ENCODE measurements at regions not wholly inside any gene's neighbourhood (a gene's known extent, or its start where the extent isn't known, plus 50 kb on each side); places are given as distances from the start of the nearest gene placed in this dataset.
"Not testable (repeated sequence)": the region's sequence is repeated elsewhere in the genome, so short reads cannot be mapped to it uniquely, and the experiment has no call there.

DNA sequence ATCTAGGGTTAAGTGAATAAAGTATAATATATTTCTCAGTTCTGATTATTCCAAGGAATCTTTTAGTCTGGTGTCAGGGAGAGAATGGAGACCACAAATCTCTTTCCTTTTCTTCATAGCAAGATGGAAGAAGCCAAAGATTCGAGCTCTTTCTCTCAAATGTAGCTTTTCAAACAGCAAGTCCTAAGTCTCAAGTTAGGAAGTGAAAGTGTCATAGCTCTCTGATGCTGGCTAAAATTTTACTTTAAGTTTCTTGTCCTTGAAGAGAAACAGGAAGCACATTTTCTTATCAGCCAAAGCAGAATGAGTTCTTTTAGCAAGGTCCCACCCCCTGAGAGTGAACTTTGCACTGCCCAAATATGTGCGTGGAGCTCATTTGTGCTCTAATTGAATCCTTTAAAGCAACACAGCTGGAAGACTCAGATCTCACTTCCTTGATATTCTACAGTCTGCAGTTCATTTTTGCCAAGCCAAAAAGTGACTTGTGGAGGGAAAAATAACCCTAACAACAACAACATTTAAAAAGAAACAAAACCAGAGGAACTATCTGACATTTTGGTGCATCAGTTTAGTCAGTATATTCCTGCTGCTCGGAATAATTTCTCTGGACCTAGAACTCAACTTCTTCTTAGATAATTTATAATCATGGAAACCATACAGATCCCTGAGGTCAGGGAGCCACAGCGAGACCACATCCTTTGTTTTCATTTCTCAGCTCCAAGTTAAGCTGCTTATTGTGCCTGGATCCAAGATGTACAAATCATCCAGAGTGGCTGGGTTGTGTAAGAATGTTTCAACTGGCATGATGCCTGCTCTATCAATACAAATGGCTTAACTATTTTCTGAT, 238.7 kb upstream of the P2RY1 start:
- 24 to 31% methylated on average over 4 of the region's 4 CpGs for WGBS, 2 donors
- Histone ChIP-seq H3K9me3 (no peaks in the 10 kb centered on the region), H3K27me3 (no peaks in the 10 kb centered on the region), H3K36me3 (no peaks in the 10 kb centered on the region), H3K4me1 (peaks cover 0 to 8% (median 7%) of the 10 kb centered on the region in 3 donors), H3K27ac (peak overlapping the region; percentile 12 to 63 (median 42)), H3K4me3 (peak overlapping the region in 1 of 4 donors; percentile 1)
- TF ChIP-seq, protein P1, sequence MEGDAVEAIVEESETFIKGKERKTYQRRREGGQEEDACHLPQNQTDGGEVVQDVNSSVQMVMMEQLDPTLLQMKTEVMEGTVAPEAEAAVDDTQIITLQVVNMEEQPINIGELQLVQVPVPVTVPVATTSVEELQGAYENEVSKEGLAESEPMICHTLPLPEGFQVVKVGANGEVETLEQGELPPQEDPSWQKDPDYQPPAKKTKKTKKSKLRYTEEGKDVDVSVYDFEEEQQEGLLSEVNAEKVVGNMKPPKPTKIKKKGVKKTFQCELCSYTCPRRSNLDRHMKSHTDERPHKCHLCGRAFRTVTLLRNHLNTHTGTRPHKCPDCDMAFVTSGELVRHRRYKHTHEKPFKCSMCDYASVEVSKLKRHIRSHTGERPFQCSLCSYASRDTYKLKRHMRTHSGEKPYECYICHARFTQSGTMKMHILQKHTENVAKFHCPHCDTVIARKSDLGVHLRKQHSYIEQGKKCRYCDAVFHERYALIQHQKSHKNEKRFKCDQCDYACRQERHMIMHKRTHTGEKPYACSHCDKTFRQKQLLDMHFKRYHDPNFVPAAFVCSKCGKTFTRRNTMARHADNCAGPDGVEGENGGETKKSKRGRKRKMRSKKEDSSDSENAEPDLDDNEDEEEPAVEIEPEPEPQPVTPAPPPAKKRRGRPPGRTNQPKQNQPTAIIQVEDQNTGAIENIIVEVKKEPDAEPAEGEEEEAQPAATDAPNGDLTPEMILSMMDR (IDR thresholded peaks at IDR 0.05) = no peak
- DNase-seq = peak in 4 of 6 donors; percentile 14 to 29 (median 23)
- peak; percentile 47 for FAIRE-seq
- intact Hi-C loops (cut with DNase I) = no loop called here
- peak; percentile 75 to 91 (median 87) for ATAC-seq

DNA sequence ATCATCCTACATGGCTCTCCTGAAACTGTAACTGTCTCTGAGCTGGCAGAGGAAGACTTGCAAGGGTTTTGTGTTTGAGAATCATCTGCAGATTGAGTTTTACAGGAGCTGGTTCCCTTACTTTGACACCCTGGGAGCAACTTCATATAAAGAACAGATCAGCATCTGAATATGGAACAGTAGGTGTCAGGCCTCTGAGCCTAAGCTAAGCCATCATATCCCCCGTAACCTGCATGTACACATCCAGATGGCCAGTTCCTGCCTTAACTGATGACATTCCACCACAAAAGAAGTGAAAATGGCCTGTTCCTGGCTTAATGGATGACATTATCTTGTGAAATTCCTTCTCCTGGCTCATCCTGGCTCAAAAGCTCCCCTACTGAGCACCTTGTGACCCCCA, 238.1 kb upstream of the P2RY1 start:
- H3K27me3 ChIP-seq; intact Hi-C loops (cut with DNase I); FAIRE-seq; DNase-seq; H3K36me3 ChIP-seq; H3K9me3 ChIP-seq; H3K4me1 ChIP-seq: not testable (repeated sequence)
- peak in 1 of 4 donors; percentile 19 for ATAC-seq
- Histone ChIP-seq H3K27ac (peak overlapping the region; percentile 12 to 63 (median 42)), H3K4me3 (peak overlapping the region in 1 of 4 donors; percentile 1)
- WGBS, 2 donors = 85 to 100% methylated on average over 1 of the region's 1 CpG

DNA sequence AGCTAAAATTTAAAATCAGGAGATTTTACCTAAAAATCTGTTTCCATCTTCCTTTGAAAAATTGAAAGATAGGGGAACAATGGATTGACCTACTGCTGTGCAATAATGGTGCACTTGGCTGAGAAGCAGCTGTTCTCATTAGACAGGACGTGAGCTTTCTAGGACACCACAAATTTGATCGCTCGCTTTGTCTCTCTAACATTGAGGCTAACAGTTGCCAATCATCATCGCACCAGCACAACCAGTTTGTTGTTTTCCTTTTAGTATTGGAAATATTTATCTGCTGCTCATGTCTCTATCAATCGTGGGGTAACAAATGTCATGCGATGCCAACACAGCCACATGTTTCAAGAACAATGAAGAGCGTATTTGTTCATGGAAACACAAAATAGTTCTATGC, 228.8 kb upstream of the P2RY1 start:
- no peak for DNase-seq
- FAIRE-seq = no peak
- H3K27ac ChIP-seq = no peak overlapping the region
- 65 to 80% methylated on average over 7 of the region's 7 CpGs for WGBS, 2 donors
- intact Hi-C loops (cut with DNase I) = no loop called here
- no peaks in the 10 kb centered on the region for H3K36me3 ChIP-seq
- no peaks in the 10 kb centered on the region for H3K9me3 ChIP-seq
- no peak overlapping the region for H3K4me3 ChIP-seq
- ATAC-seq = no peak
- no peaks in the 10 kb centered on the region for H3K4me1 ChIP-seq
- TF ChIP-seq, protein P1 (IDR thresholded peaks at IDR 0.05) = no peak
- no peaks in the 10 kb centered on the region for H3K27me3 ChIP-seq

DNA sequence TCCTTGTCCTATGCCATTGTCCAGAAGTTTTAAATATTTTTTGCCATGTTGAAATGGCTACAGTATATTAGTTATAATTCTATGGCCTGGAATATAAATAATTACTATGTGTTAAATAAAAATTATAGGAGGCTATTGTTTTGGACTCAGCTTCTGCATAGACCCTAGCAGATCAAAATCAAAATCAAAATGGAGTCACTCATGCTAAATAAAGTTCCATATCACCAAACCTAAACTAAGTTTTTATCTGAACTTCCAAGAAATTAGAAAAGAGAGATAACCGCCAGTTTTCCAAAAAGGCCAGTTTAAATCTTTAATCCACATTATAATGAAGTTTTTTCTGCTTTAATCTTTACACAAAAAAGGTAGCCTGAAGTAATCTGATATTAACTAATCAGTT, 227.8 kb upstream of the P2RY1 start:
- ATAC-seq (no peak), DNase-seq (no peak), FAIRE-seq (no peak)
- no peak overlapping the region for H3K27ac ChIP-seq
- no peaks in the 10 kb centered on the region for H3K4me1 ChIP-seq
- intact Hi-C loops (cut with DNase I) = no loop called here
- H3K4me3 ChIP-seq = no peak overlapping the region
- H3K9me3 ChIP-seq = no peaks in the 10 kb centered on the region
- H3K36me3 ChIP-seq = no peaks in the 10 kb centered on the region
- H3K27me3 ChIP-seq = no peaks in the 10 kb centered on the region
- WGBS, 2 donors = 86 to 95% methylated on average over 1 of the region's 1 CpG
- TF ChIP-seq, protein P1 (IDR thresholded peaks at IDR 0.05) = no peak

DNA sequence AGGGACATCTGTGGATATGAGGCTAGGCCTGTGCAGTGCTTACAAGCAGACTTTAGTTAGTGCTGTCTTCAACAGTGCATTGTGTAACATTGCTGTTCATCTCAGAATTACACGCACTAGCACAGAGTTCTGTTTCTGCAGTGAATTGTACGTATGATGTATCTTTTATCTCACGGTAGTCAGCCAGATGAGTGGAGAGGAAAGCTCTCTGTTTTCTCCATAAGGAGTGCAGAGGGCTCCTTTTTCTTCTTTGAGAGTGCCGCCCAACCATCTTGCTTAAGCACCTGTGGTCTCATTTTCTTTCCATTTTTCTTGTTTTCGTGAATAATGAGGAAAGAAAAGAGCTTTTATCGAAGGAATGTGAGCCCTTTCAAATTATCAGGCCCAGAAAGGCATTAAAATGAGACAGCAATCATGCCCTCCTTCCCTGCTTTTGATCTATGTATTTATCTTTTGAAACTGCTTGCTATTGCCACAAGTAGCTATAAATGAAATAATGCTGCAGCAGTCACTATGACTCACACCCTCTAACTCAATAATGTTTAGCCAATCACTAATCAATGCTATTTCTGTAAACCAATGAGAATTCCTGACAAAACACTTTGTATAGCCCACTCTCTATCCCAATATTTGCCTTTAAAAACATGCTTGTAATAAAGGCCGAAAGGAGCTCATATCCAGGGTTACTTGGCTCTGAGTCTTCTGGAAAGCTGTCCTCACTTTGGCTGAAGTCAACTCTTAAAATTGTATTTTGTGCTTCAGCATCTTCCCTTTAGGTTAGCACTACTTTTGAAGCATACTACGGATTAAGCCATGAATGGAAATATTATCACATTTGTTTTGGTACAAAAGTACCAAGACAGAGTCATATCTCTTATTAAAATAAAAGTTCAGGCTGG, 226.0 kb upstream of the P2RY1 start:
- Histone ChIP-seq H3K27me3 (no peaks in the 10 kb centered on the region), H3K9me3 (no peaks in the 10 kb centered on the region), H3K36me3 (no peaks in the 10 kb centered on the region), H3K27ac (no peak overlapping the region), H3K4me1 (no peaks in the 10 kb centered on the region), H3K4me3 (no peak overlapping the region)
- ATAC-seq (no peak), FAIRE-seq (no peak), DNase-seq (no peak)
- 65% methylated on average over 8 of the region's 8 CpGs for WGBS, 2 donors
- intact Hi-C loops (cut with DNase I) = no loop called here
- TF ChIP-seq, protein P1 (IDR thresholded peaks at IDR 0.05) = no peak
